GM18511 (cell line): ENCODE measurements at regions not wholly inside any gene's neighbourhood (a gene's known extent, or its start where the extent isn't known, plus 50 kb on each side); places are given as distances from the start of the nearest gene placed in this dataset.
A peak's percentile ranks its signal among the peaks of the same experiment; 100 is the strongest.

ENCODE experiments used
- ATAC-seq: cut with Tn5 transposase; IDR thresholded peaks from one replicate; pipeline ENCODE4 v1.9.1; 2021; ENCODE audit warnings: mild to moderate bottlenecking, moderate library complexity; ENCODE audit not compliant: unreplicated experiment

- ATAC-seq, result peak; percentile 41
Observed at GRCh38 chr4:43766648-43767047, 682.0 kb downstream of the KCTD8 start.

- ATAC-seq, result no peak
Observed at GRCh38 chr4:43776371-43776770, 672.2 kb downstream of the KCTD8 start.

GRCh38 chr4:43778187-43778915 is 670.3 kb downstream of the KCTD8 start:
- peak; percentile 78 for ATAC-seq

GRCh38 chr4:43781125-43781524 is 667.5 kb downstream of the KCTD8 start:
- ATAC-seq, result no peak

GRCh38 chr4:43782391-43782790 is 666.2 kb downstream of the KCTD8 start:
- ATAC-seq, result no peak

GRCh38 chr4:43816116-43816515 is 632.5 kb downstream of the KCTD8 start:
- no peak for ATAC-seq

GRCh38 chr4:43822621-43823020 is 626.0 kb downstream of the KCTD8 start:
- no peak for ATAC-seq

GRCh38 chr4:43835869-43836268 is 612.7 kb downstream of the KCTD8 start:
- no peak for ATAC-seq

GRCh38 chr4:43837171-43837570 is 611.4 kb downstream of the KCTD8 start:
- ATAC-seq, result no peak

- no peak for ATAC-seq
Observed at GRCh38 chr4:43837604-43838003, 611.0 kb downstream of the KCTD8 start.

GRCh38 chr4:43842594-43842993 is 606.0 kb downstream of the KCTD8 start:
- ATAC-seq, result no peak

- no peak for ATAC-seq
Observed at GRCh38 chr4:43843501-43843900, 605.1 kb downstream of the KCTD8 start.

GRCh38 chr4:43846111-43846587 is 602.5 kb downstream of the KCTD8 start:
- ATAC-seq, result no peak

GRCh38 chr4:43853565-43854264 is 594.9 kb downstream of the KCTD8 start:
- no peak for ATAC-seq

- no peak for ATAC-seq
Observed at GRCh38 chr4:43855283-43855682, 593.3 kb downstream of the KCTD8 start.

- no peak for ATAC-seq
Observed at GRCh38 chr4:43864616-43865146, 583.9 kb downstream of the KCTD8 start.

- no peak for ATAC-seq
Observed at GRCh38 chr4:43867908-43868307, 580.7 kb downstream of the KCTD8 start.

- ATAC-seq, result no peak
Observed at GRCh38 chr4:43875655-43876054, 573.0 kb downstream of the KCTD8 start.

GRCh38 chr4:43882470-43882869 is 566.1 kb downstream of the KCTD8 start:
- no peak for ATAC-seq

GRCh38 chr4:43886196-43886595 is 562.4 kb downstream of the KCTD8 start:
- ATAC-seq, result no peak

GRCh38 chr4:43898836-43899235 is 549.8 kb downstream of the KCTD8 start:
- no peak for ATAC-seq

- ATAC-seq, result no peak
Observed at GRCh38 chr4:43903456-43903855, 545.2 kb downstream of the KCTD8 start.
